Liver (tissue), 3 donors: ENCODE measurements at regions not wholly inside any gene's neighbourhood (a gene's known extent, or its start where the extent isn't known, plus 50 kb on each side); places are given as distances from the start of the nearest gene placed in this dataset.

Source experiments
- GABPA ChIP-seq, 2 donors: IDR thresholded peaks in 1 of 2; conservative IDR thresholded peaks in 1 of 2; 2 replicates each; pipeline ENCODE4 v1.6.1; 2016; ENCODE audit warnings: antibody characterized with exemption in 2 of 2, mild to moderate bottlenecking in 1 of 2, moderate library complexity in 1 of 2
- HNF4A ChIP-seq, 2 donors: conservative IDR thresholded peaks; 2 replicates each; pipeline ENCODE4 v1.6.1; 2016; ENCODE audit warnings: antibody characterized with exemption in 2 of 2, mild to moderate bottlenecking in 2 of 2
- RAD21 ChIP-seq, 2 donors: IDR thresholded peaks; 2 replicates each; pipeline ENCODE4 v1.6.1; 2016; ENCODE audit warnings: antibody characterized with exemption in 2 of 2, mild to moderate bottlenecking in 2 of 2
- RXRA ChIP-seq, 2 donors: IDR thresholded peaks; 2 replicates each; pipeline ENCODE4 v1.6.1; 2017 to 2018; ENCODE audit warnings: antibody characterized with exemption in 2 of 2, mild to moderate bottlenecking in 1 of 2
- SP1 ChIP-seq: IDR thresholded peaks from 2 replicates; pipeline ENCODE4 v1.6.1; 2018; ENCODE audit warnings: antibody characterized with exemption, mild to moderate bottlenecking
- TAF1 ChIP-seq: conservative IDR thresholded peaks from 2 replicates; pipeline ENCODE4 v1.6.1; 2016; ENCODE audit warnings: antibody characterized with exemption, mild to moderate bottlenecking
- YY1 ChIP-seq: IDR thresholded peaks from 2 replicates; pipeline ENCODE4 v1.6.1; 2016; ENCODE audit warnings: antibody characterized with exemption, mild to moderate bottlenecking
- TF ChIP-seq, protein P1 (sequence below): IDR thresholded peaks from 2 replicates; pipeline ENCODE4 v1.6.1; 2016; ENCODE audit warnings: antibody characterized with exemption
- TF ChIP-seq, protein P2 (sequence below): fragments of 150-350 bp; IDR thresholded peaks from 2 replicates; pipeline ENCODE4 v1.5.1; 2017; ENCODE audit warnings: improper control_type of control experiment, low read depth, low read length; ENCODE audit not compliant: missing input control
- TF ChIP-seq, protein P3 (sequence below): IDR thresholded peaks from 2 replicates; pipeline ENCODE4 v1.6.1; 2016; ENCODE audit warnings: antibody characterized with exemption
- TF ChIP-seq, protein P4 (sequence below): IDR thresholded peaks from 2 replicates; pipeline ENCODE4 v1.6.1; 2016; ENCODE audit warnings: antibody characterized with exemption
- TF ChIP-seq, protein P5 (sequence below): IDR thresholded peaks from 2 replicates; pipeline ENCODE4 v1.6.1; 2016; ENCODE audit warnings: antibody characterized with exemption, mild to moderate bottlenecking
- donor health status: healthy.
- donor health status: healthy.

DNA sequence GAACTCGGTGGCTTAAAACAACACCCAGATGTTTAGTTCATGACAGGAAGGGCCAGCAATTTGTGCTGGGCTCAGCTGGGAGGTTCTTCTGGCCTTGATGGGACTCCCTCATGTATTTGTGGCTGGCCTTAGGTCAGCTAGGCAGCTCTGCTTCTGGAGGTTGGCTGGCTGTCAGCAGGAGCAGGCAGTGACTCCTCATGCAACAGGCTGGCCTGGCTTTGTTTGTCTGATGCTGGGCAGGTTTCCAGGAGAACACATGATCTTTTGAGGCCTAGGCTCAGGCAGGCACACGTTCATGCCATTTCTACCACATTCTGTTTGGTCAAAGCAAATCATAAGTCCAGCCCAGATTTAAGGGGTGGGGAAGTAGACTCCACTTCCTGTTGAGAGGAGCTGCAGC lies 571.2 kb downstream of the TBC1D22A start:
- TF ChIP-seq, protein P1, sequence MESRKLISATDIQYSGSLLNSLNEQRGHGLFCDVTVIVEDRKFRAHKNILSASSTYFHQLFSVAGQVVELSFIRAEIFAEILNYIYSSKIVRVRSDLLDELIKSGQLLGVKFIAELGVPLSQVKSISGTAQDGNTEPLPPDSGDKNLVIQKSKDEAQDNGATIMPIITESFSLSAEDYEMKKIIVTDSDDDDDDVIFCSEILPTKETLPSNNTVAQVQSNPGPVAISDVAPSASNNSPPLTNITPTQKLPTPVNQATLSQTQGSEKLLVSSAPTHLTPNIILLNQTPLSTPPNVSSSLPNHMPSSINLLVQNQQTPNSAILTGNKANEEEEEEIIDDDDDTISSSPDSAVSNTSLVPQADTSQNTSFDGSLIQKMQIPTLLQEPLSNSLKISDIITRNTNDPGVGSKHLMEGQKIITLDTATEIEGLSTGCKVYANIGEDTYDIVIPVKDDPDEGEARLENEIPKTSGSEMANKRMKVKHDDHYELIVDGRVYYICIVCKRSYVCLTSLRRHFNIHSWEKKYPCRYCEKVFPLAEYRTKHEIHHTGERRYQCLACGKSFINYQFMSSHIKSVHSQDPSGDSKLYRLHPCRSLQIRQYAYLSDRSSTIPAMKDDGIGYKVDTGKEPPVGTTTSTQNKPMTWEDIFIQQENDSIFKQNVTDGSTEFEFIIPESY, result no peak
- TF ChIP-seq, protein P2, sequence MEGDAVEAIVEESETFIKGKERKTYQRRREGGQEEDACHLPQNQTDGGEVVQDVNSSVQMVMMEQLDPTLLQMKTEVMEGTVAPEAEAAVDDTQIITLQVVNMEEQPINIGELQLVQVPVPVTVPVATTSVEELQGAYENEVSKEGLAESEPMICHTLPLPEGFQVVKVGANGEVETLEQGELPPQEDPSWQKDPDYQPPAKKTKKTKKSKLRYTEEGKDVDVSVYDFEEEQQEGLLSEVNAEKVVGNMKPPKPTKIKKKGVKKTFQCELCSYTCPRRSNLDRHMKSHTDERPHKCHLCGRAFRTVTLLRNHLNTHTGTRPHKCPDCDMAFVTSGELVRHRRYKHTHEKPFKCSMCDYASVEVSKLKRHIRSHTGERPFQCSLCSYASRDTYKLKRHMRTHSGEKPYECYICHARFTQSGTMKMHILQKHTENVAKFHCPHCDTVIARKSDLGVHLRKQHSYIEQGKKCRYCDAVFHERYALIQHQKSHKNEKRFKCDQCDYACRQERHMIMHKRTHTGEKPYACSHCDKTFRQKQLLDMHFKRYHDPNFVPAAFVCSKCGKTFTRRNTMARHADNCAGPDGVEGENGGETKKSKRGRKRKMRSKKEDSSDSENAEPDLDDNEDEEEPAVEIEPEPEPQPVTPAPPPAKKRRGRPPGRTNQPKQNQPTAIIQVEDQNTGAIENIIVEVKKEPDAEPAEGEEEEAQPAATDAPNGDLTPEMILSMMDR, result no peak
- no peak for TF ChIP-seq HNF4A (conservative IDR thresholded peaks at IDR 0.05)
- no peak for TF ChIP-seq RAD21 (IDR thresholded peaks at IDR 0.05)
- TF ChIP-seq, protein P3, sequence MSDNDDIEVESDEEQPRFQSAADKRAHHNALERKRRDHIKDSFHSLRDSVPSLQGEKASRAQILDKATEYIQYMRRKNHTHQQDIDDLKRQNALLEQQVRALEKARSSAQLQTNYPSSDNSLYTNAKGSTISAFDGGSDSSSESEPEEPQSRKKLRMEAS, result no peak
- TF ChIP-seq, protein P4, sequence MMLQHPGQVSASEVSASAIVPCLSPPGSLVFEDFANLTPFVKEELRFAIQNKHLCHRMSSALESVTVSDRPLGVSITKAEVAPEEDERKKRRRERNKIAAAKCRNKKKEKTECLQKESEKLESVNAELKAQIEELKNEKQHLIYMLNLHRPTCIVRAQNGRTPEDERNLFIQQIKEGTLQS, result no peak
- no peak for TF ChIP-seq GABPA (IDR thresholded peaks at IDR 0.05 in 1 of 2, conservative IDR thresholded peaks at IDR 0.05 in 1 of 2)
- TF ChIP-seq, protein P5, sequence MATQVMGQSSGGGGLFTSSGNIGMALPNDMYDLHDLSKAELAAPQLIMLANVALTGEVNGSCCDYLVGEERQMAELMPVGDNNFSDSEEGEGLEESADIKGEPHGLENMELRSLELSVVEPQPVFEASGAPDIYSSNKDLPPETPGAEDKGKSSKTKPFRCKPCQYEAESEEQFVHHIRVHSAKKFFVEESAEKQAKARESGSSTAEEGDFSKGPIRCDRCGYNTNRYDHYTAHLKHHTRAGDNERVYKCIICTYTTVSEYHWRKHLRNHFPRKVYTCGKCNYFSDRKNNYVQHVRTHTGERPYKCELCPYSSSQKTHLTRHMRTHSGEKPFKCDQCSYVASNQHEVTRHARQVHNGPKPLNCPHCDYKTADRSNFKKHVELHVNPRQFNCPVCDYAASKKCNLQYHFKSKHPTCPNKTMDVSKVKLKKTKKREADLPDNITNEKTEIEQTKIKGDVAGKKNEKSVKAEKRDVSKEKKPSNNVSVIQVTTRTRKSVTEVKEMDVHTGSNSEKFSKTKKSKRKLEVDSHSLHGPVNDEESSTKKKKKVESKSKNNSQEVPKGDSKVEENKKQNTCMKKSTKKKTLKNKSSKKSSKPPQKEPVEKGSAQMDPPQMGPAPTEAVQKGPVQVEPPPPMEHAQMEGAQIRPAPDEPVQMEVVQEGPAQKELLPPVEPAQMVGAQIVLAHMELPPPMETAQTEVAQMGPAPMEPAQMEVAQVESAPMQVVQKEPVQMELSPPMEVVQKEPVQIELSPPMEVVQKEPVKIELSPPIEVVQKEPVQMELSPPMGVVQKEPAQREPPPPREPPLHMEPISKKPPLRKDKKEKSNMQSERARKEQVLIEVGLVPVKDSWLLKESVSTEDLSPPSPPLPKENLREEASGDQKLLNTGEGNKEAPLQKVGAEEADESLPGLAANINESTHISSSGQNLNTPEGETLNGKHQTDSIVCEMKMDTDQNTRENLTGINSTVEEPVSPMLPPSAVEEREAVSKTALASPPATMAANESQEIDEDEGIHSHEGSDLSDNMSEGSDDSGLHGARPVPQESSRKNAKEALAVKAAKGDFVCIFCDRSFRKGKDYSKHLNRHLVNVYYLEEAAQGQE, result no peak
- no peak for TF ChIP-seq SP1
- no peak for TF ChIP-seq TAF1
- TF ChIP-seq RXRA (IDR thresholded peaks at IDR 0.05), result no peak
- TF ChIP-seq YY1, result no peak
